HUES64 (cell line): ENCODE measurements at regions not wholly inside any gene's neighbourhood (a gene's known extent, or its start where the extent isn't known, plus 50 kb on each side); places are given as distances from the start of the nearest gene placed in this dataset.
"Not testable (repeated sequence)": the region's sequence is repeated elsewhere in the genome, so short reads cannot be mapped to it uniquely, and the experiment has no call there.

Experiments
- H3K27ac ChIP-seq: 2 replicates; pipeline ENCODE4 v1.7.0; 2013; ENCODE audit warnings: low read depth, low read length, inconsistent platforms
- H3K27me3 ChIP-seq: 2 replicates; pipeline ENCODE4 v1.6.1; 2013; ENCODE audit warnings: mild to moderate bottlenecking, low read length; ENCODE audit not compliant: insufficient read depth
- H3K36me3 ChIP-seq: 2 replicates; pipeline ENCODE4 v1.6.1; 2013; ENCODE audit warnings: mild to moderate bottlenecking, low read length; ENCODE audit not compliant: insufficient read depth
- H3K4me1 ChIP-seq: 2 replicates; pipeline ENCODE4 v1.6.1; 2013; ENCODE audit warnings: mild to moderate bottlenecking, low read length, moderate library complexity; ENCODE audit not compliant: insufficient read depth
- H3K4me3 ChIP-seq: 2 replicates; pipeline ENCODE4 v1.5.1; 2013; ENCODE audit warnings: mild to moderate bottlenecking, low read length, moderate library complexity
- H3K9ac ChIP-seq: 2 replicates; pipeline ENCODE4 v1.6.1; 2013; ENCODE audit warnings: mild to moderate bottlenecking, low read depth, low read length
- H3K9me3 ChIP-seq: 2 replicates; pipeline ENCODE4 v1.6.1; 2013; ENCODE audit warnings: low read depth, low read length; ENCODE audit not compliant: insufficient read depth
- WGBS: fragments of 150-250, 120-280 bp; methylation state at CpG from one replicate; pipeline ENCODE4 v1.1.7; 2013; ENCODE audit warnings: missing lambda C conversion rate; 5-methylcytosine and 5-hydroxymethylcytosine counted together

- no peak overlapping the region for H3K9ac ChIP-seq
- no peak overlapping the region for H3K27ac ChIP-seq
- H3K36me3 ChIP-seq: no peaks in the 10 kb centered on the region
- H3K9me3 ChIP-seq: no peaks in the 10 kb centered on the region
- 97% methylated on average over 4 of the region's 4 CpGs for WGBS
- H3K4me3 ChIP-seq: no peak overlapping the region
- H3K27me3 ChIP-seq: no peaks in the 10 kb centered on the region
- H3K4me1 ChIP-seq: no peaks in the 10 kb centered on the region
Measured at GRCh38 chr9:85298499-85298898, 443.3 kb downstream of the AGTPBP1 start.

- not testable (repeated sequence) for H3K27ac ChIP-seq, H3K9me3 ChIP-seq, H3K4me1 ChIP-seq, H3K9ac ChIP-seq, H3K36me3 ChIP-seq, H3K4me3 ChIP-seq, H3K27me3 ChIP-seq
- WGBS: 94% methylated on average over 2 of the region's 5 CpGs
Measured at GRCh38 chr9:85295244-85295643, 446.5 kb downstream of the AGTPBP1 start.

DNA sequence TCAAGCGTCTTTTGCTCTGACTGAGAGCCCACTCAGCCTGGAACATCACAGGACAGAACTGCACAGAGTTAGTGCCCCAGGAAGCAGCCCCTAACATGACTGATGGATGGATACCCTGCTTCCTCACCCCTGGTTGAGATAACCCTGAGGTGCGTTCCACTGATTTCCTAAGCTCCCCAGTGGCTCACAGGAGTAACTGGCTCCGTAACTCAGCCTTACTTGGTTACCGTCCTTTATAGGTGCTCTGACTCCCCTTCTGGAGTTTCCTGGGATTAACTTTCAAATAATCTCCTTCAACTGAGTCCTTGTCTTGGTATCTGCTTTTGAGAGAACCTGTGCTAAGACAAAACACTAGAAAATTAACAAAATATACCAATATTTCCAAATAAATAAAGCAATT, 449.5 kb downstream of the AGTPBP1 start:
- H3K4me1 ChIP-seq: no peaks in the 10 kb centered on the region
- peaks cover 11% of the 10 kb centered on the region for H3K9me3 ChIP-seq
- WGBS: 82% methylated on average over 4 of the region's 4 CpGs
- no peak overlapping the region for H3K27ac ChIP-seq
- no peak overlapping the region for H3K9ac ChIP-seq
- no peaks in the 10 kb centered on the region for H3K36me3 ChIP-seq
- no peaks in the 10 kb centered on the region for H3K27me3 ChIP-seq
- H3K4me3 ChIP-seq: no peak overlapping the region

DNA sequence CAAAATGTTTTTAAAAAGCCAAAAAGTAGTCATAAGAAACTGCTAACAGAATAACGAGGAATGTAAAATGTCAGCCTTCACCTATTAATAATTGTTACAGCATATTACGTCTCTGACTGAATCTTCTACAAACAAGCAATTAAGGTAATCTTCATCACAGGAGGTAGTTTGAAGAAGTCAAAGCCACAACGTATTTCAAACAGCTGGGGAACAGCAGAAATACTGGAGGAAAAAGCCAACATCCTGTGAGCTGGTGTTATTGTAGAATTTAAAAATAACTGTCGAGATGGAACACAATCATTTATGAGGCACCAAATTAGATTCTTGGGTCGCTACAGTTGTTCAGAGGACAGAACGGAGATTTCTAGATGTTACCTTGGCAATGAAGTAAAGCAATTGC, 450.5 kb downstream of the AGTPBP1 start:
- 89% methylated on average over 6 of the region's 6 CpGs for WGBS
- no peaks in the 10 kb centered on the region for H3K36me3 ChIP-seq
- no peaks in the 10 kb centered on the region for H3K27me3 ChIP-seq
- no peaks in the 10 kb centered on the region for H3K4me1 ChIP-seq
- H3K4me3 ChIP-seq: no peak overlapping the region
- H3K27ac ChIP-seq: no peak overlapping the region
- no peak overlapping the region for H3K9ac ChIP-seq
- peaks cover 11% of the 10 kb centered on the region for H3K9me3 ChIP-seq

DNA sequence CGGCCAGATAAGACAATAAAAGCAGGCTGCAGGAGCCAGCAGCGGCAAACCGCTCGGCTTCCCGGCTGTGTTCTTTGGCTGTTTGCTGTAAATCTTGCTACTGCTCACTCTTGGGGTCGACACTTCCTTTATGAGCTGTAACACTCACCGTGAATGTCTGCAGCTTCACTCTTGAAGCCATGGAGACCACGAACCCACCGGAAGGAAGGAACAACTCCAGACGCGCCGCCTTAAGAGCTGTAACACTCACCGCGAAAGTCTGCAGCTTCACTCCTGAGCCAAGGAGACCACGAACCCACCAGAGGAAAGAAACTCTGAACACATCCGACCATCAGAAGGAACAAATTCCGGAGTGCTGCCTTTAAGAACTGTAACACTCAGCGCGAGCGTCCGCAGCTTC, 451.7 kb downstream of the AGTPBP1 start:
- Histone ChIP-seq H3K27me3 (no peaks in the 10 kb centered on the region), H3K4me3 (no peak overlapping the region), H3K9me3 (peaks cover 11% of the 10 kb centered on the region), H3K27ac (no peak overlapping the region), H3K9ac (no peak overlapping the region), H3K4me1 (no peaks in the 10 kb centered on the region), H3K36me3 (no peaks in the 10 kb centered on the region)
- WGBS: 95% methylated on average over 20 of the region's 21 CpGs

GRCh38 chr9:85289142-85289541, 452.6 kb downstream of the AGTPBP1 start:
- WGBS: 97% methylated on average over 18 of the region's 18 CpGs
- H3K4me1 ChIP-seq: no peaks in the 10 kb centered on the region
- no peak overlapping the region for H3K4me3 ChIP-seq
- H3K27me3 ChIP-seq: no peaks in the 10 kb centered on the region
- H3K9me3 ChIP-seq: peaks cover 11% of the 10 kb centered on the region
- no peak overlapping the region for H3K9ac ChIP-seq
- H3K36me3 ChIP-seq: no peaks in the 10 kb centered on the region
- H3K27ac ChIP-seq: no peak overlapping the region

- H3K27ac ChIP-seq: no peak overlapping the region
- H3K9ac ChIP-seq: no peak overlapping the region
- H3K9me3 ChIP-seq: peaks cover 11% of the 10 kb centered on the region
- H3K4me1 ChIP-seq: 0 out of 2 replicates have a peak, but pooled peaks cover 7% of the 10 kb centered on the region
- WGBS: 90% methylated on average over 2 of the region's 3 CpGs
- H3K36me3 ChIP-seq: no peaks in the 10 kb centered on the region
- no peak overlapping the region for H3K4me3 ChIP-seq
- H3K27me3 ChIP-seq: peaks cover 8% of the 10 kb centered on the region
Measured at GRCh38 chr9:85283421-85283820, 458.3 kb downstream of the AGTPBP1 start.

GRCh38 chr9:85278769-85279168, 463.0 kb downstream of the AGTPBP1 start:
- Histone ChIP-seq H3K9me3 (peaks cover 7% of the 10 kb centered on the region; the same call in 1 of the 2 replicates), H3K9ac (no peak overlapping the region), H3K36me3 (no peaks in the 10 kb centered on the region), H3K27me3 (peaks cover 8% of the 10 kb centered on the region), H3K27ac (no peak overlapping the region), H3K4me3 (no peak overlapping the region), H3K4me1 (0 out of 2 replicates have a peak, but pooled peaks cover 7% of the 10 kb centered on the region)
- 65% methylated on average over 4 of the region's 4 CpGs for WGBS

DNA sequence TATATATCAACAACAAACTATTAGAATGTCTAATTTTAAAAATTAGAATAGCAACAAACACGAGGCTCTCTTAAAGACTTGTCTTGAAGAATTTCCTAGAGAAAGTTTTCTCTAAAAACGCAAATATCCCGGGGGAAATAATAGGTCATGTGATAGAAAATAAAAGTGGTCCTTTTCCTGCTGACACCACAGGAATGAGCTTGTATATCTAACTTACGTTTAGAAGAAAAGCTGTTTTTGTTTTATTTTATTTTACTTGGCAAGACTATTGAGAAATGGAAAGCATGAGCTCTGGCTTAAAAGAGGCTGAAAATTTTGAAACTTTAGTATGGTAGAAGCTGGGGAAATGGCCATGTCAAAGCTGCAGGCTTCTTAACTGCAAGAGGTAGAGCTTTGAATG, 465.0 kb downstream of the AGTPBP1 start:
- H3K36me3 ChIP-seq: no peaks in the 10 kb centered on the region
- H3K27me3 ChIP-seq: peaks cover 5% of the 10 kb centered on the region
- H3K4me3 ChIP-seq: no peak overlapping the region
- 95% methylated on average over 4 of the region's 4 CpGs for WGBS
- H3K9ac ChIP-seq: no peak overlapping the region
- H3K9me3 ChIP-seq: peaks cover 7% of the 10 kb centered on the region; the same call in 1 of the 2 replicates
- 0 out of 2 replicates have a peak, but pooled peaks cover 7% of the 10 kb centered on the region for H3K4me1 ChIP-seq
- no peak overlapping the region for H3K27ac ChIP-seq

DNA sequence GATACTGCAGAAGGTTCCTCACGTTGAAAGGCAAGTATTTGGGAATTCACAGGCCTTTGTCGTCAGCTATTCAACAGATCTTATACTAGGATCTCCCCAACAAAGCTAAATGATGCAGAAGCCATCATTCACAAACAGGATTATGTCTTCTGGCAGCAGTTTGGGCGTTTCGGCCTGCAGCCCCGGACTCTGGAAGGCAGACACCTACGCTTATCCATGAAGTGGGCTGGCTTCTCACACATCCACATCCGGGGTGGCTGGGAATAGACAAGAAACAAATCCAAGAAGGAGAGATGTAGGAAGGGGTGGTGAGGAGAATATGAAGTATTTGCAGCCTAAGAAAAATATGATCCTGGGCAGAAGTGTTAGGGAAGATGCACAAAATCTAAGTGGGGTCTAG, 471.9 kb downstream of the AGTPBP1 start:
- Histone ChIP-seq H3K9me3 (no peaks in the 10 kb centered on the region; the same call in 1 of the 2 replicates), H3K36me3 (no peaks in the 10 kb centered on the region), H3K4me3 (no peak overlapping the region), H3K27me3 (no peaks in the 10 kb centered on the region), H3K4me1 (peaks cover 4% of the 10 kb centered on the region; the same call in 1 of the 2 replicates), H3K27ac (no peak overlapping the region), H3K9ac (no peak overlapping the region)
- 91% methylated on average over 7 of the region's 7 CpGs for WGBS

DNA sequence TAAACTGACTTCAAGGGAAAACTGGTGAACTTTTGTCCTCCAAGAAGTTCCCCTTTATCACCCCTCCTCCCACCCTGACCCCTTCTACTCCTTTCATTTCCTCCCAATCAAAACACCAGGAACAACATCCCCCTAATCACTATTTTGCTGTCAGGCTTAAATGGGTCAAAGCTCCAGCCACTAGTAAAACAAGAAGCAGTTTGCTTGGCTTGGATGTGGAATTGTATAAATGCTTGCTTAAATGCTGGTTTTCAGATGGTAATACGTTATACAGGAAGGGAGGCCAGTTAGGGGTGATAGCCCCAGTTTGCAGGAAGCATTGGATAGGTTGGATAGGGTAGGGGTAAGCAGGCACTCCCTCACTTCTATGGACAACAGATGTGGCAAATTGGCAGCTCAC, 473.6 kb downstream of the AGTPBP1 start:
- H3K4me3 ChIP-seq: no peak overlapping the region
- peaks cover 4% of the 10 kb centered on the region; the same call in 1 of the 2 replicates for H3K4me1 ChIP-seq
- H3K27ac ChIP-seq: no peak overlapping the region
- H3K9ac ChIP-seq: no peak overlapping the region
- H3K36me3 ChIP-seq: no peaks in the 10 kb centered on the region
- H3K9me3 ChIP-seq: no peaks in the 10 kb centered on the region; the same call in 1 of the 2 replicates
- WGBS: 55% methylated on average over 1 of the region's 1 CpG
- H3K27me3 ChIP-seq: no peaks in the 10 kb centered on the region

DNA sequence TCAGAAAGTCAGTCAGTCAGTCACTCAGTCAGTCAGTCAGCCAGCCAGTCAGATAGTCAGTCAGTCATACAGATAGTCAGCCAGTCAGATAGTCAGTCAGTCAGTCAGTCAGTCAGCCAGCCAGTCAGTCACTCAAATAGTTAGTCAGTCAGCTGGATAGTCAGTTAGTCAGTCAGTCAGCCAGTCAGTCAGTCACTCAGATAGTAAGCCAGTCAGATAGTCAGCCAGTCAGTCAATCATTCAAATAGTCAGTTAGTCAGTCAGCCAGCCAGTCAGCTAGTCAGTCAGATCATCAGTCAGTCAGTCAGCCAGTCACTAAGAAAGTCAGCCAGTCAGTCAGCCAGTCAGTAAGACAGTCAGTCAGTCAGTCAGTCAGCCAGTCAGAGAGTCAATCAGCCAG, 477.1 kb downstream of the AGTPBP1 start:
- H3K27ac ChIP-seq: no peak overlapping the region
- H3K4me1 ChIP-seq: peaks cover 4% of the 10 kb centered on the region; the same call in 1 of the 2 replicates
- no peaks in the 10 kb centered on the region for H3K36me3 ChIP-seq
- no peak overlapping the region for H3K4me3 ChIP-seq
- no peak overlapping the region for H3K9ac ChIP-seq
- no peaks in the 10 kb centered on the region; the same call in 1 of the 2 replicates for H3K9me3 ChIP-seq
- no peaks in the 10 kb centered on the region for H3K27me3 ChIP-seq
